OCI-LY1 (cell line): ENCODE measurements at regions not wholly inside any gene's neighbourhood (a gene's known extent, or its start where the extent isn't known, plus 50 kb on each side); places are given as distances from the start of the nearest gene placed in this dataset.

Experiments
- H2AFZ ChIP-seq: fragments of 200-600 bp; sonication (generic), shearing (Covaris generic); 2 replicates; pipeline ENCODE4 v1.6.0; 2014; ENCODE audit warnings: antibody characterized with exemption, mild to moderate bottlenecking, low read length
- H3F3A ChIP-seq: fragments of 200-600 bp; sonication (generic), shearing (Covaris generic); 2 replicates; pipeline ENCODE4 v1.6.0; 2014; ENCODE audit warnings: mild to moderate bottlenecking, antibody characterized with exemption, low read length, moderate library complexity; ENCODE audit not compliant: insufficient read depth
- H3K27ac ChIP-seq: fragments of 200-600 bp; sonication (generic); 2 replicates; pipeline ENCODE4 v1.5.1; 2014; ENCODE audit warnings: low read length, mixed run types, mild to moderate bottlenecking, low read depth; ENCODE audit not compliant: poor library complexity, severe bottlenecking
- H3K27me3 ChIP-seq: fragments of 200-600 bp; sonication (generic); 2 replicates; pipeline ENCODE4 v1.6.0; 2014; ENCODE audit warnings: antibody characterized with exemption, mild to moderate bottlenecking, low read length, moderate library complexity; ENCODE audit not compliant: insufficient read depth
- H3K36me3 ChIP-seq: fragments of 200-600 bp; sonication (generic); 2 replicates; pipeline ENCODE4 v1.6.1; 2014; ENCODE audit warnings: mild to moderate bottlenecking, antibody characterized with exemption, low read length, moderate library complexity, mixed read lengths; ENCODE audit not compliant: insufficient read depth
- H3K4me1 ChIP-seq: fragments of 200-600 bp; sonication (generic); 2 replicates; pipeline ENCODE4 v1.5.1; 2014; ENCODE audit warnings: mild to moderate bottlenecking, low read length, moderate library complexity; ENCODE audit not compliant: insufficient read depth, severe bottlenecking
- H3K4me2 ChIP-seq: fragments of 200-600 bp; sonication (generic), shearing (Covaris generic); 2 replicates; pipeline ENCODE4 v1.6.1; 2014; ENCODE audit warnings: low read length
- H3K4me3 ChIP-seq: fragments of 200-600 bp; sonication (generic); 2 replicates; pipeline ENCODE4 v1.5.1; 2014; ENCODE audit warnings: low read length, low read depth, mild to moderate bottlenecking, mixed read lengths; ENCODE audit not compliant: poor library complexity, severe bottlenecking
- H3K79me2 ChIP-seq: fragments of 200-600 bp; shearing (Covaris generic); 2 replicates; pipeline ENCODE4 v1.6.1; 2016; ENCODE audit warnings: mixed run types, low read length, mixed read lengths; ENCODE audit not compliant: insufficient read depth
- H3K9ac ChIP-seq: fragments of 200-600 bp; sonication (generic), shearing (Covaris generic); 2 replicates; pipeline ENCODE4 v1.6.1; 2014; ENCODE audit warnings: mild to moderate bottlenecking, low read length, mixed read lengths
- H3K9me2 ChIP-seq: fragments of 200-600 bp; sonication (generic), shearing (Covaris generic); 2 replicates; pipeline ENCODE4 v1.6.1; 2014; ENCODE audit warnings: low read depth, mild to moderate bottlenecking, low read length, mixed read lengths
- H3K9me3 ChIP-seq: fragments of 200-600 bp; shearing (Covaris generic); 2 replicates; pipeline ENCODE4 v1.6.1; 2014; ENCODE audit warnings: low read length, mixed read lengths
- H4K20me1 ChIP-seq: fragments of 200-600 bp; sonication (generic), shearing (Covaris generic); 2 replicates; pipeline ENCODE4 v1.6.0; 2016; ENCODE audit warnings: mild to moderate bottlenecking, low read length; ENCODE audit not compliant: insufficient read depth
- EZH2 ChIP-seq: fragments of 200-600 bp; sonication (generic), shearing (Covaris generic); IDR thresholded peaks from 2 replicates; pipeline ENCODE4 v1.8.0; 2017; ENCODE audit warnings: borderline replicate concordance, mixed run types, mild to moderate bottlenecking, antibody characterized with exemption, low read length, moderate library complexity, mixed read lengths
- TF ChIP-seq, protein P1 (sequence below): fragments of 200-600 bp; sonication (generic), shearing (Covaris generic); IDR thresholded peaks from 2 replicates; pipeline ENCODE4 v1.5.1; 2017; ENCODE audit warnings: mild to moderate bottlenecking, antibody characterized with exemption, low read length, moderate library complexity, mixed read lengths

DNA sequence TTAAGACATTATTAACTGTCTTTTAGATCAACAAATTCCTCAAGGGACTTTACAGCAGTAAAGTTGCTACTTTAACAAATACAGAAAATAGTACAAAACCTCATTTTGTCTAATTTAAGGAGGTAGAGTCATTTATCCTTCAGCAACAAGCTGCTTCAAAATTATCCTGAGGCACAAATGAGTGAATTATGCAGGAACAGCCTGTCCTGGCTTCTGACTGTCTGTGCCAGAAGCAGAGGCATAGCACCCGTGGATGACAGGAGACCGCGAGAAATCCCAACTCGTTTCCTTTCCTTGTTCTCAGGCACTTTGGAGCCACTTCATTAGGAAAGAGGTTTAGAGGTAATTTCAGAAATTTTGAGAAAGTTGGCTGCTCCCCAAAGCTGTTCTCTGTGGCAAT lies 549.2 kb upstream of the BTBD3 start:
- no peak overlapping the region for H3K4me3 ChIP-seq
- no peaks in the 10 kb centered on the region for H3K27me3 ChIP-seq
- H4K20me1 ChIP-seq, result no peaks in the 10 kb centered on the region
- H3K79me2 ChIP-seq, result no peaks in the 10 kb centered on the region
- no peak for TF ChIP-seq EZH2
- TF ChIP-seq, protein P1, sequence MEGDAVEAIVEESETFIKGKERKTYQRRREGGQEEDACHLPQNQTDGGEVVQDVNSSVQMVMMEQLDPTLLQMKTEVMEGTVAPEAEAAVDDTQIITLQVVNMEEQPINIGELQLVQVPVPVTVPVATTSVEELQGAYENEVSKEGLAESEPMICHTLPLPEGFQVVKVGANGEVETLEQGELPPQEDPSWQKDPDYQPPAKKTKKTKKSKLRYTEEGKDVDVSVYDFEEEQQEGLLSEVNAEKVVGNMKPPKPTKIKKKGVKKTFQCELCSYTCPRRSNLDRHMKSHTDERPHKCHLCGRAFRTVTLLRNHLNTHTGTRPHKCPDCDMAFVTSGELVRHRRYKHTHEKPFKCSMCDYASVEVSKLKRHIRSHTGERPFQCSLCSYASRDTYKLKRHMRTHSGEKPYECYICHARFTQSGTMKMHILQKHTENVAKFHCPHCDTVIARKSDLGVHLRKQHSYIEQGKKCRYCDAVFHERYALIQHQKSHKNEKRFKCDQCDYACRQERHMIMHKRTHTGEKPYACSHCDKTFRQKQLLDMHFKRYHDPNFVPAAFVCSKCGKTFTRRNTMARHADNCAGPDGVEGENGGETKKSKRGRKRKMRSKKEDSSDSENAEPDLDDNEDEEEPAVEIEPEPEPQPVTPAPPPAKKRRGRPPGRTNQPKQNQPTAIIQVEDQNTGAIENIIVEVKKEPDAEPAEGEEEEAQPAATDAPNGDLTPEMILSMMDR, result no peak
- no peak overlapping the region for H3K27ac ChIP-seq
- H3K9me3 ChIP-seq, result no peaks in the 10 kb centered on the region
- no peaks in the 10 kb centered on the region for H3K4me1 ChIP-seq
- no peak overlapping the region for H2AFZ ChIP-seq
- H3K9me2 ChIP-seq, result no peaks in the 10 kb centered on the region
- no peaks in the 10 kb centered on the region for H3F3A ChIP-seq
- no peak overlapping the region for H3K9ac ChIP-seq
- H3K36me3 ChIP-seq, result no peaks in the 10 kb centered on the region
- H3K4me2 ChIP-seq, result no peak overlapping the region

DNA sequence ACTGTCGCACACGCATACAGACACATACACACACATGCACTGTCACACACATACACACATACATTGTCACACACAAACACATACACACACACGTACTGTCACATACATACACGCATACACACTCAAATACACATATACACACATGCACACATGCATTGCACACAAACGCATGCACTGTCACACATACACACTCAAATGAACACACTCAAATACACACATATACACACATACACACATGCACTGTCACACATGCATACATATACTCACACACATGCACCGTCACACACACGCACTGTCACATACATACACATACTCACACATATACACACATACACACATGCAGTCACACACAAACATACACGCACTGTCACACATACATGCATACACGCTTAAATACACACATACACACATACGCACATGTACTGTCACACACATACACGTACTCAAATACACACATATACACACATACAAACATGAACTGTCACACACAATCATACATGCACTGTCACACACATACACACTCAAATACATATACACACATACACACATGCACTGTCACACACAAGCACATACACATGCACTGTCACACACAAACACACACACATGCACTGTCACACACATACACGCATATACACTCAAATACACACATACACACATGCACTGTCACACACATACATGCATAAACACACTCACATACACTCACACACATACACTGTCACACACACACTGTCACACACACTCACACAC lies 548.6 kb upstream of the BTBD3 start:
- Histone ChIP-seq H2AFZ (no peak overlapping the region), H3K4me2 (no peak overlapping the region), H3K27me3 (no peaks in the 10 kb centered on the region), H3K4me1 (no peaks in the 10 kb centered on the region), H4K20me1 (no peaks in the 10 kb centered on the region), H3K4me3 (no peak overlapping the region), H3K9ac (no peak overlapping the region), H3K79me2 (no peaks in the 10 kb centered on the region), H3K9me2 (no peaks in the 10 kb centered on the region), H3F3A (no peaks in the 10 kb centered on the region), H3K36me3 (no peaks in the 10 kb centered on the region), H3K9me3 (no peaks in the 10 kb centered on the region), H3K27ac (no peak overlapping the region)
- TF ChIP-seq, protein P1, result no peak
- no peak for TF ChIP-seq EZH2

DNA sequence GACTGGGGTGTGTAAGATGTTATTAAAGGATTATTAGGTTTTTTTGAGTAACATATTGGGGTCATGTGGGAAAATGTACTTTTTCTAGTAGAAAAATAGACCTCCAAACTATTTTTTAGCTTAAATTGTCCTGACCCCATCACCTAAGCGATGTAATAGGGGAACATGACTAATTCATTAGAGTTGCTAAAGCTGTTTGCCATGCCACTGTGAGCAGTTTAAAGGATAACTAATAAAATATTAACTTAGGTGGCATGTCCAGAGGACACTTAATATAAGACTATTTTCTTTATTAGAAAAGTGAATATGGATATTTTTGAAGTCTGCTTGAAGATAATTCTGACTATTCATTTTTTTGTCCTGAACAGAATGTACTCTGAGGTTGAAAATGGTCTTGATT lies 545.9 kb upstream of the BTBD3 start:
- H3K9ac ChIP-seq, result no peak overlapping the region
- no peaks in the 10 kb centered on the region for H3K9me3 ChIP-seq
- H3K4me1 ChIP-seq, result no peaks in the 10 kb centered on the region
- H3K27me3 ChIP-seq, result no peaks in the 10 kb centered on the region
- H3K36me3 ChIP-seq, result no peaks in the 10 kb centered on the region
- H3K9me2 ChIP-seq, result no peaks in the 10 kb centered on the region
- H3K4me2 ChIP-seq, result no peak overlapping the region
- no peak overlapping the region for H3K4me3 ChIP-seq
- no peak for TF ChIP-seq EZH2
- TF ChIP-seq, protein P1, result no peak
- H4K20me1 ChIP-seq, result no peaks in the 10 kb centered on the region
- H3F3A ChIP-seq, result no peaks in the 10 kb centered on the region
- no peaks in the 10 kb centered on the region for H3K79me2 ChIP-seq
- no peak overlapping the region for H3K27ac ChIP-seq
- no peak overlapping the region for H2AFZ ChIP-seq
